NT2/D1 (cell line): ENCODE measurements at regions not wholly inside any gene's neighbourhood (a gene's known extent, or its start where the extent isn't known, plus 50 kb on each side); places are given as distances from the start of the nearest gene placed in this dataset.

ENCODE experiments used
- DNase-seq: peaks from one replicate; pipeline ENCODE4 v3.0.0-alpha.2; 2011; ENCODE audit warnings: low read depth, low spot score
- H3K27me3 ChIP-seq: 2 replicates; pipeline ENCODE4 v1.6.0; 2011; ENCODE audit warnings: mild to moderate bottlenecking; ENCODE audit not compliant: insufficient read length, insufficient read depth
- H3K36me3 ChIP-seq: 2 replicates; pipeline ENCODE4 v1.6.1; 2011; ENCODE audit warnings: mild to moderate bottlenecking, low read length, mixed read lengths; ENCODE audit not compliant: insufficient read depth, insufficient read length
- H3K4me1 ChIP-seq: 2 replicates; pipeline ENCODE4 v1.5.1; 2011; ENCODE audit not compliant: insufficient read depth, insufficient read length
- H3K4me3 ChIP-seq: 2 replicates; pipeline ENCODE4 v1.5.1; 2011; ENCODE audit warnings: low read depth; ENCODE audit not compliant: insufficient read length
- H3K9ac ChIP-seq: 2 replicates; pipeline ENCODE4 v1.6.0; 2011; ENCODE audit warnings: low read depth; ENCODE audit not compliant: insufficient read length
- H3K9me3 ChIP-seq: 2 replicates; pipeline ENCODE4 v1.5.1; 2011; ENCODE audit warnings: mild to moderate bottlenecking, low read length; ENCODE audit not compliant: insufficient read depth
- SUZ12 ChIP-seq: IDR thresholded peaks from 2 replicates; pipeline ENCODE4 v1.6.1; 2011; ENCODE audit not compliant: insufficient read length, insufficient read depth; ENCODE audit errors: extremely low read depth
- YY1 ChIP-seq: IDR thresholded peaks from 2 replicates; pipeline ENCODE4 v1.6.1; 2011; ENCODE audit not compliant: insufficient read length, insufficient read depth
- ZNF274 ChIP-seq: IDR thresholded peaks from 2 replicates; pipeline ENCODE4 v1.6.1; 2011; ENCODE audit warnings: mild to moderate bottlenecking, low read depth, low read length

- DNase-seq, result no peak
- Histone ChIP-seq H3K36me3 (no peaks in the 10 kb centered on the region), H3K4me1 (no peaks in the 10 kb centered on the region), H3K9me3 (no peaks in the 10 kb centered on the region), H3K27me3 (no peaks in the 10 kb centered on the region), H3K9ac (no peak overlapping the region), H3K4me3 (no peak overlapping the region)
- no peak for TF ChIP-seq SUZ12
- no peak for TF ChIP-seq ZNF274
- TF ChIP-seq YY1, result no peak
These were observed 394.5 kb downstream of the TYW1 start for GRCh38 chr7:67391168-67391567.

DNA sequence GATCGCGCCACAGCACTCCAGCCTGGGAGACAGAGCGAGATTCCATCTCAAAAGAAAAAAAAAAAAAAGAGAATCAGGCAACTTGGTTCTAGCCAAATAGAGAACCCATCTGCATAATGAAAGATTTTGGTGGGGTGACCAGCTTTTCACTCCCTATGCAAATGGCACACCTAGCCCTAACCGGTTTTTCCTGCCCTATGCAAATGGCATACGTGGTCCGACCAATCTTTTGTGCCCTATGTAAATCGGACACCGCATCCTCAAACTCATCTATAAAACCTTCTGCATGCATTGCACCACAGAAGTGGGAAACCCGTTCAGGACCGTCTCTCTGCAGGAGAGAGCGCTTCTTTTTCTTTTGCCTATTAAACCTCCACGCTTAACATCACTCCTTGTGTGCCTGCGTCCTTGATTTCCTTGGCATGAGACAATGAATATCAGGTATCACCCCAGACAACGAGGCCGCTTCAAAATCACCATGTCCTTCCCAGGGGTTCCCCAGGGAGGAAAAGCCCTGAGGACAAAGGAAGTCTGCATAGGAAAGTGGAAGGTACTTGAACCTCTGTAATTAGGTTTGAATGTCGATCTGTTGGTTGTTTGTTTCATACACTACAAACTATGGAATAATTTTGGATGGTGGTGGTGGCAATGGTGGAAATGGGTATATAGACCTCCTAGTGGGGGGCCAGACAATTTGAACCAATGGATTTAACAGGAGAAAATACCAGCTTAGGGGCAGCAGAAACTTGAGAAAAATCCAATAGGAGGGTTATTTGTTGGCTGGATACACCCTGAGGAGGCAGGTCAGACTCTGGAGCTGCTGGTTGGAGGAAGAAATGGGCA lies 396.2 kb downstream of the TYW1 start:
- H3K4me3 ChIP-seq, result no peak overlapping the region
- H3K9ac ChIP-seq, result no peak overlapping the region
- H3K9me3 ChIP-seq, result no peaks in the 10 kb centered on the region
- H3K36me3 ChIP-seq, result no peaks in the 10 kb centered on the region
- H3K27me3 ChIP-seq, result no peaks in the 10 kb centered on the region
- DNase-seq, result peak; percentile 33
- TF ChIP-seq YY1 (no peak), ZNF274 (no peak), SUZ12 (no peak)
- H3K4me1 ChIP-seq, result no peaks in the 10 kb centered on the region

GRCh38 chr7:67393903-67394302 lies 397.3 kb downstream of the TYW1 start:
- DNase-seq, result no peak
- H3K4me1 ChIP-seq, result no peaks in the 10 kb centered on the region
- no peak overlapping the region for H3K4me3 ChIP-seq
- TF ChIP-seq SUZ12 (no peak), ZNF274 (no peak), YY1 (no peak)
- H3K9me3 ChIP-seq, result no peaks in the 10 kb centered on the region
- no peaks in the 10 kb centered on the region for H3K36me3 ChIP-seq
- no peaks in the 10 kb centered on the region for H3K27me3 ChIP-seq
- H3K9ac ChIP-seq, result no peak overlapping the region

DNA sequence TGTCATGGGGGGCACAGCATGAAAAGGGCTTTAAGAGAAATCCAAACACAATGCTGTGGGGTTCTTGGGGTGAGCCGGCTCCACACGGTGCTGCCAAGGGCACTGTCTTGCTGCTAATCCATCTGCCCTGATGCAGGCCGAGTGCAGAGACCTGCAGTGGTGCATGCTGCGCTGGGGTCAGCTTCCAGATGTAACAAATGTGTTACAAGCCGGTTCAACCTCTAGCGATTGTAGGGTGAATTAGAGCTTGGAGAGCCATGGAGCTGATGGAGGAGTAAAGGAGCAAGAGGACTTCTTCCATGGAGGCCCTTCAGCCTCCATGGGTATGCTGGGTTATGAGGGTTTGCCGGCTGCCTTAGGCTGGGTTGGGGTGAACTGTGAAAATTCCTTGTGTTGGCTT lies 402.3 kb downstream of the TYW1 start:
- Histone ChIP-seq H3K4me1 (no peaks in the 10 kb centered on the region), H3K9me3 (peaks cover 10% of the 10 kb centered on the region; the same call in 1 of the 2 replicates), H3K36me3 (no peaks in the 10 kb centered on the region), H3K4me3 (no peak overlapping the region), H3K9ac (no peak overlapping the region), H3K27me3 (no peaks in the 10 kb centered on the region)
- no peak for TF ChIP-seq ZNF274
- no peak for TF ChIP-seq YY1
- no peak for TF ChIP-seq SUZ12
- no peak for DNase-seq

DNA sequence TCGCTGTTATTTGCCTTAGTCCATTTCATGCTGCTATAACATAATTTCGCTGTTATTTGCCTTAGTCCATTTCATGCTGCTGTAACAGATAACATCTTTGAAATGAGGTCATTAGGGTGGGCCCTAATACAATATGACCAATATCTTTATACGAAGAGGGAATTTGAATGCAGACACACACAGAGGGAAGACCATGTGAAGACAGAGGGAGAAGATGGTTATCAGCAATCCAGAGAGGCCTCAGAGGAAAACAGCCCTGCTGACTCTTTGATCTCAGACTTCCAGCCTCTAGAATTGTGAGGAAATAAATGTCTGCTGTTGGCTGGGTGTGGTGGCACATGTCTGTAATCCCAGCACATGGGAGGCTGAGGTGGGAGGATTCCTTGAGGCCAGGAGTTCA lies 404.9 kb downstream of the TYW1 start:
- no peaks in the 10 kb centered on the region for H3K36me3 ChIP-seq
- H3K27me3 ChIP-seq, result no peaks in the 10 kb centered on the region
- no peak for DNase-seq
- H3K4me1 ChIP-seq, result no peaks in the 10 kb centered on the region
- no peak for TF ChIP-seq YY1
- no peak for TF ChIP-seq ZNF274
- TF ChIP-seq SUZ12, result no peak
- H3K4me3 ChIP-seq, result no peak overlapping the region
- H3K9me3 ChIP-seq, result peaks cover 16% of the 10 kb centered on the region; the same call in 1 of the 2 replicates
- H3K9ac ChIP-seq, result no peak overlapping the region

- no peak for DNase-seq
- no peaks in the 10 kb centered on the region for H3K36me3 ChIP-seq
- no peak overlapping the region for H3K9ac ChIP-seq
- H3K4me1 ChIP-seq, result no peaks in the 10 kb centered on the region
- H3K4me3 ChIP-seq, result no peak overlapping the region
- no peaks in the 10 kb centered on the region for H3K27me3 ChIP-seq
- peaks cover 16% of the 10 kb centered on the region; the same call in 1 of the 2 replicates for H3K9me3 ChIP-seq
- TF ChIP-seq YY1, result no peak
- no peak for TF ChIP-seq SUZ12
- TF ChIP-seq ZNF274, result no peak
These were observed 405.6 kb downstream of the TYW1 start for GRCh38 chr7:67402280-67402679.

DNA sequence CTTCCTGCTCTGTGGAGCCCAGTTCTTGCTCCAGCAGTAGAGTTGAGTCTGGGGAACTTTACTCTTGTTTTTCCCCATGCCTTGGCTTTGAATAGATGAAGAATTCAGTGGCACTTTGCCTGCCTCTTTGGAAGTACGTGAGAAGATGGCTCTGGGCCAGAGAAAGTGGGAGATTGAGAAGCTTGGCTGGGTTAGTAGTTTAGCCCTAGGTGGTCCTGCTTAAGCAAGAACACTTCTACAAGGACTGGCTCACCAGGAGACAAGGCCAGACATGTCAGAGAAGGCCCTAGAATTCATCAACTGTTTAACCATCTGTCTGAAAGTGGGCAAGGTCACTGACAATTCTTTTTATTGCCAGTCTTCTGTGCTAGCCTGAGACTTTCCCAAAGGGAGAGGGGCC lies 410.3 kb downstream of the TYW1 start:
- no peak for DNase-seq
- H3K9me3 ChIP-seq, result peaks cover 26% of the 10 kb centered on the region; the same call in 1 of the 2 replicates
- H3K4me3 ChIP-seq, result no peak overlapping the region
- H3K4me1 ChIP-seq, result no peaks in the 10 kb centered on the region
- TF ChIP-seq YY1 (no peak), ZNF274 (no peak), SUZ12 (no peak)
- H3K36me3 ChIP-seq, result no peaks in the 10 kb centered on the region
- no peaks in the 10 kb centered on the region for H3K27me3 ChIP-seq
- no peak overlapping the region for H3K9ac ChIP-seq
